SKM-1 (cell line): ENCODE measurements at regions not wholly inside any gene's neighbourhood (a gene's known extent, or its start where the extent isn't known, plus 50 kb on each side); places are given as distances from the start of the nearest gene placed in this dataset.

Experiments
- DNase-seq: peaks from one replicate; lab custom pipeline; 2025; ENCODE audit not compliant: unreplicated experiment; lab: John Stamatoyannopoulos, UW

GRCh38 chr7:91323626-91324158, 59.5 kb downstream of the FZD1 start:
- no peak for DNase-seq

DNA sequence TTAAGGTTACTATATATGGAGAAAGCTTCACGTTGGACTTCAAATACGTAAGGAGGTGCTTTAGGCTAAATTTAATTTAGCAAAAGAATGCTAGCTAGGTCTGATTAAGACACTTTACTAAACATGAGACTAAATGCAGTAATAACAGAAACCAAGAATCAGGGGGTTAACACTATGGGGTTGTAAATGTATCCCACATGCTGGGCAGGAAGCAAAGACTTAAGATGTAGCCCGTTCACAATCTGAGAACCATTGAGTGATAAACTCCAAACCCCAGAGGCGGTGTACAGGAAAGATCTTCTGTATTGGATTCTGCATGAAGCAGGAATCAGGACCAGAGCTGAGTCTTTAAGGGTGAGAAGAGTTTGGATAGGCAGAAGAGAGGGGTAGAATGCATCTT, 60.4 kb downstream of the FZD1 start:
- DNase-seq = no peak

DNA sequence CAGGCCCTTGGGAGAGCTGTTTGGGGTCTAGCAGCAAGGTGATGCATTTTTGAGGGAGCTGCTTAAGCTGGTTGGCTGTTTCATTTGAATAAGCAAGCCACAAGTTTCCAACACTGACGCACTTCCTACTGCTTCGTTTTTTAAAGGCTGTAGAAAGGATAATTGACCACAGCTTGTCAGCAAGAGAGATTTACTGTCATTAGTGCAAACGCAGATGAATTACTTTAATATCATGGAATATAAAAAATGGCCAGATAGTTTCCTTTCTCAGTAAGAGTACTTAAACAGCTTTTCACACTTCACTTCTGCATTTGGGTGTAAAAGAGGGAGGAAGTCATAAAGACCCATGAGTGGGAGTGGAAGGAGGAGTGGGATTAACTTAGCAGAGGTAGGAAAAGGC, 61.5 kb downstream of the FZD1 start:
- no peak for DNase-seq

- no peak for DNase-seq
Observed at GRCh38 chr7:91326516-91327199, 62.4 kb downstream of the FZD1 start.

- DNase-seq = no peak
Observed at GRCh38 chr7:91327346-91327745, 63.1 kb downstream of the FZD1 start.

DNA sequence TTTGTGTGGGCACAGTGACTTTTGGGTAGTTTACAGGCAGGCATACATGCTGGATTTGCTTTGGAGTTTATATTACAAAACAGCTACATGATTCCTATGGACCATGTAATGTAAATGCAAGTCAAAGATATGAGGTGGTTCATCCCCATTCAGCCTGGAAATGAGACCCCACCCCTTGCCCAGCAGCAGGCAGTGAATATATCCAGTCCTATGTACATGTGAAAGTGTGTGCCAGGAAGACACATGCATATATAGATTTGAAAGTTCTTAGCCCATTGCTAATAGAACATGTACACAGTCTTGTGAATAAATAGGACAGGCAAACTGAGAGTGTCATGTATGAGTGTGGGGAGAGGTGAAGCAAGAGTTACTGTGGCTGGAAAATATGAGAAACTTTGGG, 65.3 kb downstream of the FZD1 start:
- DNase-seq = no peak

GRCh38 chr7:91330191-91330808, 66.1 kb downstream of the FZD1 start:
- no peak for DNase-seq

DNA sequence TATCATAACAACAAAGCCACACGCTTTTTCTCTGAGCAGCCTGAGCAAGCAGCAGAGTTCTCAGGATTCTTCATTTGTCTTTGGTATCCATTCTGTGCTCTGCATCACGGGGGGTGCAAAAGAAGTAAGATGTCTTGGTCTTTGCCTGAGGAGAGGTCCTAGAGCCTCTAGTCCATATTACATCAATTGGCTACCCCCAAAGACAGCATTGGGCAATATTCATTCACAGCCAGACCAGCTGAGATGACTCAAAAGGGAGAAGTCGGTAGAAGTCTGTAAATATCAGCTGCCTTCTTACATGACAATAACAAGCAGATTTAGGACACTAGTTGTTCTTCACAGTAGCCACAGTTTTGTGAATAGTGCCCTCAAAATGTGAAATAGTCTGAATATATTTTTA, 66.6 kb downstream of the FZD1 start:
- DNase-seq = no peak

GRCh38 chr7:91336106-91336505, 71.9 kb downstream of the FZD1 start:
- DNase-seq = no peak

GRCh38 chr7:91338226-91339020, 74.2 kb downstream of the FZD1 start:
- no peak for DNase-seq

- DNase-seq = no peak
Observed at GRCh38 chr7:91342346-91342745, 78.1 kb downstream of the FZD1 start.

- no peak for DNase-seq
Observed at GRCh38 chr7:91343420-91343960, 79.3 kb downstream of the FZD1 start.

DNA sequence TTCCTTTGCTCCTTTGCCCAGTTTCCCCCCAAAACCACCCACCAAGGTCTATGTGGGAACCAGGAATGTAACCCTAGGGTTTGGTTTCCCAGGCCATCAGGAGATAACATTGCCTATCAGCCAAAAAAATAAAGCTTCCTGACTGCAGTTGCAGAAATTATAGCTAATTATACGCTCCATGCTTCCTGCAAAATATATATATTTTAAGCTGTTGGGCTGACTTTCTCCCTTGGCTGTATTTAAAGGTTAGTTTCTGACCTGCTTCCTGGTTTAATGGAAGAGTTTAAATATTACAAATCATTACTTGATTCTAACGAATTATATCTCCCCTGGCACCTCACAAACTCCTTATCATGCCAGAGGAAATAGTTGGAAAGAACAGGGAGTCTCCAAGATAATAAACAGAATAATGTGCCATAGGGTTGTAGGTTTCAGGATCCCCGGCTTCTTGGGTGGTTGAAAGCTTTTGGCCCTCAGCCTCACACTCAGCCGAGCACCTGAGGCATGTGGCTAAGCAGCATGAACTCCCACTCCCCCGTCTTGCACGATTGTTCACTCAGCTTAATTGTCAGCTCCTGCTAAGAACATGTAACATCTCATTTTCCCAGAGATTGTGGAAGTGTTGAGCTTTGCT, 79.9 kb downstream of the FZD1 start:
- DNase-seq = no peak

DNA sequence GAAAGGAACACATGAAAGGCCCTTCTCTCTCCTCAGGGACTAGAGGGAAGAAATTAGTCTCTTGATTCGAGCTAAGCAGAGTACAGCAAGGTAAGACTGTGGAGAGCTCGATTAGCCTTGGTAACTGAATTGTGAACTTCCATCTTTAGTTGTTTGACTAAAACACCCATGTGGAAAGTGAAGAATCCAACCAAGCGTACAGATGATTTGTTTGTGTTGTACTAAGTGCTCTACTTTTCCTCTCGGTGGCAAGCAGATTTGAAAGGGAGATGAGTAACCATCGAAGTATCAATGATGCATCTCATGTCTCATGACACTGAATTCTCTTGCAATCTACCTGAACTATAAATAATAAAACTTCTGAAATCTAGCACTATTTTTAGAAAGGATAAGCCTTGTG, 80.7 kb downstream of the FZD1 start:
- DNase-seq = no peak

DNA sequence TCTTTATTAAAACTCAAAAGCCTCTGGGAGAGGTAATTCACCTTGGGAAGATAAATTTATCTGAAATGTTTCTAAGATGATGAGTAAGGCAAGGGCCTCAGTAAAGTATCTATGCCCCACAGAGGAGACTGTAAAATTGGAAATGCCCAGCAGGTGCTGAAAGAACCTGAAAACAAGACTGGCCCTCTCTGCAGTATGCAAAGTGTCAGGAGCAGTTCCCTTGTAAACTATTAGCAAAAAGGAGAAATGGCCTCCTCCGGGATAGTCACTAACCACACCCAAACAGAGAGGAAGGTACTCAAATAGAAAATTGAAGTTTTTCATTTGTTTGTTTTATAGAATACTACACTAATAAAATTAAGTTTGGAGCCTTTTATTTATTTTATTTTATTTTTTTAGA, 81.2 kb downstream of the FZD1 start:
- DNase-seq = no peak

GRCh38 chr7:91346426-91346825, 82.2 kb downstream of the FZD1 start:
- DNase-seq = no peak

- no peak for DNase-seq
Observed at GRCh38 chr7:91347290-91347689, 83.1 kb downstream of the FZD1 start.

DNA sequence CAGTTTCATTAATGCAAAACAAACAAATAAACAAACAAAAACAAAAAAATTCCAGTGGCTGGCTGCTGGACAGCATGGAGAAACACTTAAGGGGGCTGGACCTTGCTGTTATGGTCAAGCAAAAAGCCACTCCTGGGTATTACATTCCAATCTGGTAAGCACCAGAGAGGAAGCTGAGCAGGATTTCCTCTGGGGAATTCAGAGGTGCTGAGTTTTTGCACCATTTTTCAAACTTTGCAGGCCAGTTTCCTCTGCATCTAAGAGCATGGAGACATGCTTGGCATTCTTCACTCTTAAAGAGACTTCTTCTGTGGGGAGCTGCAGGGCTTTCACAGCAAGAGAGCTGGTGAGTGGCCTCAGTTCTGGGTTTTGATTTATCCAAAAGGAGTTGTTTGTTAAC, 84.5 kb downstream of the FZD1 start:
- DNase-seq = no peak

GRCh38 chr7:91351374-91351773, 87.1 kb downstream of the FZD1 start:
- no peak for DNase-seq

DNA sequence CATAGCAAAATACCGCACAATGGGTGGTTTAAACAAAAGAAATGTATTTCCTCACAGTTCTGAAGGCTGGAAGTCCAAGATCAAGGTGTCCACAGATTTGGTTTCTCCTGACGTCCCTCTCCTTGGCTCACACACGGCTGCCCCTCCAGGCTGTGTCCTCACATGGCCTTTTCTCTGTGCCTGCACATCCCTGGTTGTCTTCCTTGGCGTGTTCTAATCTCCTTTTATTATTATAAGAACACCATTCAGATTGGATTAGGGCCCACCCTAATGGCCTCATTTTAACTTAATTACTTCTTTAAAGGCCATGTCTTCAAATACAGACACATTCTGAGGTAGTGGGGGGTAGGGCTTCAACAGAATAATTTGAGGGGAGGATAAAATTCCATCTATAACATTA, 87.9 kb downstream of the FZD1 start:
- no peak for DNase-seq

DNA sequence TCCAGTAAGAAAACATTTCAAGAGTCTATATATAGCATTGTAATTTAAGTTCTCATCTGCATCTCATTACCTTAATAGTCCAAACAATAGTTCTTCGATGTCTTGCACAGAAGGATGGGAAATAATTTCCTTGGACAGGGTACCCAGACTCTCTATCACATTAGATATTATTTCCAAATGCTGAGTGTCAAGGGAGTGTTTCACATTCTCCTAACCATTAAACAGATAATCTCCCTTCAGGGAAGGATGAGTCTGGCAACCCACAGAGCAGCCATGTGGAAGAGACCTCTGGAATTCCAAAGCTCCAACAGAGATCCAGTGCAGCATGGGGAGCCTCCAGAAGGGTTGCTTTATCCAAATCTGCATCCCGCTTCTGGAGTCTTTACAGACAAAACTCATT, 89.6 kb downstream of the FZD1 start:
- DNase-seq = no peak
